Lower leg skin (tissue), 4 donors: ENCODE measurements at regions not wholly inside any gene's neighbourhood (a gene's known extent, or its start where the extent isn't known, plus 50 kb on each side); places are given as distances from the start of the nearest gene placed in this dataset.

ENCODE experiments used
- DNase-seq, 2 donors: peaks; one replicate each; pipeline ENCODE4 v3.0.0-alpha.2; 2019; ENCODE audit warnings: low spot score in 2 of 2
- H3K4me3 ChIP-seq: fragments of 200-600 bp; sonication (generic); 2 replicates; pipeline ENCODE4 v1.5.1; 2017; ENCODE audit warnings: mild to moderate bottlenecking, low read depth; ENCODE audit not compliant: poor library complexity, severe bottlenecking
- POLR2A ChIP-seq, 2 donors: fragments of 450-650 bp; IDR thresholded peaks; one replicate each; pipeline ENCODE4 v1.6.1; 2016 to 2017; ENCODE audit warnings: antibody characterized with exemption in 2 of 2, mild to moderate bottlenecking in 1 of 2, moderate library complexity in 1 of 2
- WGBS, 2 donors: methylation state at CpG; one replicate each; pipeline ENCODE4 v1.1.5; 2018; 5-methylcytosine and 5-hydroxymethylcytosine counted together
- intact Hi-C: fragments of 100-400 bp; cut with DNase I; formaldehyde crosslinking; loops from one replicate; pipeline ENCODE4 v1.15.0; 2023; ENCODE audit warnings: low total_unique reads
- TF ChIP-seq, protein P1 (sequence below), 3 donors: fragments of 450-650 bp; IDR thresholded peaks; one replicate each; pipeline ENCODE4 v1.5.1; 2016; ENCODE audit warnings: antibody characterized with exemption in 3 of 3, mild to moderate bottlenecking in 3 of 3, moderate library complexity in 2 of 3

GRCh38 chr3:8371085-8371551, 130.5 kb upstream of the LMCD1 start:
- WGBS, 2 donors: 28% methylated on average over 2 of the region's 2 CpGs
- DNase-seq: no peak
- TF ChIP-seq, protein P1, sequence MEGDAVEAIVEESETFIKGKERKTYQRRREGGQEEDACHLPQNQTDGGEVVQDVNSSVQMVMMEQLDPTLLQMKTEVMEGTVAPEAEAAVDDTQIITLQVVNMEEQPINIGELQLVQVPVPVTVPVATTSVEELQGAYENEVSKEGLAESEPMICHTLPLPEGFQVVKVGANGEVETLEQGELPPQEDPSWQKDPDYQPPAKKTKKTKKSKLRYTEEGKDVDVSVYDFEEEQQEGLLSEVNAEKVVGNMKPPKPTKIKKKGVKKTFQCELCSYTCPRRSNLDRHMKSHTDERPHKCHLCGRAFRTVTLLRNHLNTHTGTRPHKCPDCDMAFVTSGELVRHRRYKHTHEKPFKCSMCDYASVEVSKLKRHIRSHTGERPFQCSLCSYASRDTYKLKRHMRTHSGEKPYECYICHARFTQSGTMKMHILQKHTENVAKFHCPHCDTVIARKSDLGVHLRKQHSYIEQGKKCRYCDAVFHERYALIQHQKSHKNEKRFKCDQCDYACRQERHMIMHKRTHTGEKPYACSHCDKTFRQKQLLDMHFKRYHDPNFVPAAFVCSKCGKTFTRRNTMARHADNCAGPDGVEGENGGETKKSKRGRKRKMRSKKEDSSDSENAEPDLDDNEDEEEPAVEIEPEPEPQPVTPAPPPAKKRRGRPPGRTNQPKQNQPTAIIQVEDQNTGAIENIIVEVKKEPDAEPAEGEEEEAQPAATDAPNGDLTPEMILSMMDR (IDR thresholded peaks at IDR 0.05): no peak
- no peak for TF ChIP-seq POLR2A (IDR thresholded peaks at IDR 0.05)
- intact Hi-C loops: no loop called here
- H3K4me3 ChIP-seq: no peak overlapping the region

- TF ChIP-seq POLR2A (IDR thresholded peaks at IDR 0.05): no peak
- TF ChIP-seq, protein P1 (IDR thresholded peaks at IDR 0.05): no peak
- WGBS, 2 donors: 47 to 62% methylated on average over 7 of the region's 7 CpGs
- DNase-seq: no peak
- no peak overlapping the region for H3K4me3 ChIP-seq
- intact Hi-C loops: no loop called here
These were observed 129.6 kb upstream of the LMCD1 start for GRCh38 chr3:8371960-8372463.

GRCh38 chr3:8380904-8381704, 120.5 kb upstream of the LMCD1 start:
- TF ChIP-seq, protein P1 (IDR thresholded peaks at IDR 0.05): no peak
- TF ChIP-seq POLR2A (IDR thresholded peaks at IDR 0.05): no peak
- 86 to 90% methylated on average over 5 of the region's 5 CpGs for WGBS, 2 donors
- no peak for DNase-seq
- intact Hi-C loops: no loop called here
- H3K4me3 ChIP-seq: no peak overlapping the region

DNA sequence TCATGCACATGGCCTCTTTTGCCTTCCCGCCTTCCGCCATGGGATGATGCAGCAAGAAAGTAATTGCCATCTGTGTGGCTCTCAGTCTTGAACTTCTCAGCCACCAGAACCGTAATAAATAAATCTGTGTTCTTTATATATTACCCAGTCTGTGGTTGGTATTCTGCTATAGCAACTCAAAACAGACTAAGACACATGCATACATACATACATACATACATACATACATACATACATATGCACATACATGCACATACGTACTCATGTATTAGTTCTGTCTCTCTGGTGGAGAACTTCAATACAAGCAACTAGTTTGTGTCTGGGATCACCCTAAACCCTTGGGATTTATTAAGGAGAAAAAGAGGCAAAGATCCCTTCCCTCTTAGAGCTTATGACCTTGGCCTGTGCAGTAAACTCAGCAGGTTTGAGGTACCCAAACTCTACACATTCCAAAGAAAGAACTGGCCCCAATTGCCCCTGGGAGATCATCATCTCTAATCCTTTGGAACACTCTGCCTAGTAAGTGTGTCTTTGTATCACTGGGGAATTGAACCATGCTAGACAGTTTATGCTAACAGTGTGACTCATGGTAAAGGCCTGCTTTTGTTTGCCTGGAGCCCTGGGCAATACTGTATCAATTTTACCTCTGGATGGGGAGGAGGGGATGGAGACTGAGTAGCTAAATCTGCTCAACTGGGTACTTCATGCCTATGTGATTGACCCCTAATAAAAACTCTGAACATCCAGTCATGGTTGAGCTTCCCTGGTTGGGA, 115.6 kb upstream of the LMCD1 start:
- intact Hi-C loops: no loop called here
- no peak for DNase-seq
- WGBS, 2 donors: 92% methylated on average over 4 of the region's 4 CpGs
- no peak overlapping the region for H3K4me3 ChIP-seq
- TF ChIP-seq, protein P1 (IDR thresholded peaks at IDR 0.05): no peak
- no peak for TF ChIP-seq POLR2A (IDR thresholded peaks at IDR 0.05)

DNA sequence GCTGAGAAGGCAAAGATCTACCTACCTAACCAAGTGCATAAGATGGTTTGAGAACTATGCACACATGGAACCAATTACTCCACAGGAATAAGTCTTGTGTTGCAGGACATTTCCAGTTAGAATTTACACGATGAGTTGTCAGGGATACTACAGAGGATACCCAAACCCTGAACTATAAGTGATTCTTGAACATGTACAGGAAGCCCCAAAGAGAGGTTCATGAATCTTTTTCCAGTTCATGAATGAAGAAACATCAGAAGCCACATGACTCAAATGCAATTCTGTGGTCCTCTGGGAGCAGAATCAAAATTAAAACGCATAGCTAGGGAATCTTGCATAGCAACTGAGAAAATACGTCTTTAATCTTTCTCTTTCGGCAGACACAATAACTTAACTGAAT, 114.1 kb upstream of the LMCD1 start:
- TF ChIP-seq, protein P1 (IDR thresholded peaks at IDR 0.05): no peak
- TF ChIP-seq POLR2A (IDR thresholded peaks at IDR 0.05): no peak
- H3K4me3 ChIP-seq: no peak overlapping the region
- 57 to 77% methylated on average over 4 of the region's 4 CpGs for WGBS, 2 donors
- intact Hi-C loops: no loop called here
- no peak for DNase-seq
